ENCODE measurements at regions not wholly inside any gene's neighbourhood (a gene's known extent, or its start where the extent isn't known, plus 50 kb on each side); places are given as distances from the start of the nearest gene placed in this dataset.

DNA sequence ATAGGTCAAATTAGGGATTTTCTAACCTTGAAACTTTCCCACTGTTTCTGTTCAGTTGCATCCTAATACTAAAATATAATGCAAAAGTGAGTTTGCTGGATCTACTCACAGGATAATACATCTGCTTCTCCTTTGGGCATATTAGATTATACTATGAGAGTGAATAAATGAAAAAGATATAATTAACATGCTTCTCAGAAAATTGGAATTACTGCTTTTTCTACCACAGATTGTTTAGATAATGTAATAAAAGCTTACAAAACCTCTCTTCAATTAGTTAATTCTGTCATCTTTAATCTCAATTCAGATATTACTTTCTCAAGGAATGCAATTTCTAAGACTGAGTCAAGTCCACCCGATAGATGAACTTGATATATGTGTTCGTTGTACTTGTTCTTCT is 1077.2 kb upstream of the CDH2 start:
- H3K4me3 ChIP-seq (ENCODE audit: low read depth in 2 of 2, low read length in 2 of 2) = no peak overlapping the region
- in situ Hi-C loops (cut with HindIII; ENCODE audit: low pct_unique_long_range_greater_than_20kb, low sequenced_read_pairs) = no loop called here
- no peak for TF ChIP-seq TCF7L2 (IDR thresholded peaks at IDR 0.05; ENCODE audit: low read depth, low read length)
- H3K36me3 ChIP-seq (ENCODE audit: control insufficient read depth, insufficient read depth, low read length) = no peaks in the 10 kb centered on the region; the same call in 1 of the 2 replicates
- POLR2A ChIA-PET = no interaction called here
- intact Hi-C loops (cut with micrococcal nuclease; ENCODE audit: unreplicated experiment) = no loop called here
- CTCF ChIA-PET = no interaction called here
- H3K27ac ChIP-seq (ENCODE audit: low read length) = no peak overlapping the region
- DNase-seq (ENCODE audit: low read depth, low spot score) (no peak), ATAC-seq (no peak)
- H3K4me1 ChIP-seq (ENCODE audit: control insufficient read depth, insufficient read depth, low read length) = no peaks in the 10 kb centered on the region
- H3K9me3 ChIP-seq (ENCODE audit: control insufficient read depth, insufficient read depth, low read depth, low read length) = no peaks in the 10 kb centered on the region
- BruUV-seq (replicated peaks) = no TSS peak
- H3K27me3 ChIP-seq (ENCODE audit: control insufficient read depth, insufficient read depth, low read length) = no peaks in the 10 kb centered on the region

DNA sequence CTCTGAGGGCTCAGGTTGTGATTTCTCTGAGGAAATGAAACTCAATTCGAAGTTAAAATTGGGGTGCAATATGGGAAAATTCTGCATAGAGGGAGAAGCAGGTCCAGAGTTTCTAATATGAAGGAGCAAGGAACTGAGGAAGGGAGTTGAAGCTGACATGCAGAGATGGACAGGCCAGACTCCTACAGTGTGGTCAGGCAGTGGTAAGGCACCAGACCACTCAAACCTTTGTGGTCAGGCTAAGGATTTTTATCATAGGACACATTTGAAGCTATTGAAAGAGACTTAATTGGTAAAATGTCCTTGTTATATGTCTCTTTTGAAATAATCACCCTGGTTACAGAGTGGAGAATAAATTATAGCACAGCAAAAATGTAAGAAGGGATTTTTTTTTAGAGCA is 1074.8 kb upstream of the CDH2 start:
- ChIA-PET CTCF (no interaction called here), POLR2A (no interaction called here)
- TF ChIP-seq REST (IDR thresholded peaks at IDR 0.05; ENCODE audit: insufficient read depth in 1 of 2, low read depth in 2 of 2, low read length in 1 of 2) = no peak
- TF ChIP-seq, protein P1, sequence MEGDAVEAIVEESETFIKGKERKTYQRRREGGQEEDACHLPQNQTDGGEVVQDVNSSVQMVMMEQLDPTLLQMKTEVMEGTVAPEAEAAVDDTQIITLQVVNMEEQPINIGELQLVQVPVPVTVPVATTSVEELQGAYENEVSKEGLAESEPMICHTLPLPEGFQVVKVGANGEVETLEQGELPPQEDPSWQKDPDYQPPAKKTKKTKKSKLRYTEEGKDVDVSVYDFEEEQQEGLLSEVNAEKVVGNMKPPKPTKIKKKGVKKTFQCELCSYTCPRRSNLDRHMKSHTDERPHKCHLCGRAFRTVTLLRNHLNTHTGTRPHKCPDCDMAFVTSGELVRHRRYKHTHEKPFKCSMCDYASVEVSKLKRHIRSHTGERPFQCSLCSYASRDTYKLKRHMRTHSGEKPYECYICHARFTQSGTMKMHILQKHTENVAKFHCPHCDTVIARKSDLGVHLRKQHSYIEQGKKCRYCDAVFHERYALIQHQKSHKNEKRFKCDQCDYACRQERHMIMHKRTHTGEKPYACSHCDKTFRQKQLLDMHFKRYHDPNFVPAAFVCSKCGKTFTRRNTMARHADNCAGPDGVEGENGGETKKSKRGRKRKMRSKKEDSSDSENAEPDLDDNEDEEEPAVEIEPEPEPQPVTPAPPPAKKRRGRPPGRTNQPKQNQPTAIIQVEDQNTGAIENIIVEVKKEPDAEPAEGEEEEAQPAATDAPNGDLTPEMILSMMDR (IDR thresholded peaks at IDR 0.05) = no peak
- no peak for TF ChIP-seq TCF7L2 (IDR thresholded peaks at IDR 0.05; ENCODE audit: low read depth, low read length)
- TF ChIP-seq SIN3A (IDR thresholded peaks at IDR 0.05; ENCODE audit: borderline replicate concordance, insufficient read depth, low read depth, low read length) = no peak
- no peak for TF ChIP-seq POLR2AphosphoS5 (IDR thresholded peaks at IDR 0.05; ENCODE audit: low read depth, low read length)
- no peak overlapping the region for H3K4me3 ChIP-seq (ENCODE audit: low read depth in 2 of 2, low read length in 2 of 2)
- BruUV-seq (replicated peaks) = no TSS peak
- in situ Hi-C loops (cut with HindIII; ENCODE audit: low pct_unique_long_range_greater_than_20kb, low sequenced_read_pairs) = no loop called here
- intact Hi-C loops (cut with micrococcal nuclease; ENCODE audit: unreplicated experiment) = no loop called here
- H3K9me3 ChIP-seq (ENCODE audit: control insufficient read depth, insufficient read depth, low read depth, low read length) = no peaks in the 10 kb centered on the region
- DNase-seq (ENCODE audit: low read depth, low spot score) (no peak), ATAC-seq (no peak)
- H3K4me1 ChIP-seq (ENCODE audit: control insufficient read depth, insufficient read depth, low read length) = no peaks in the 10 kb centered on the region
- H3K27ac ChIP-seq (ENCODE audit: low read length) = no peak overlapping the region
- no peaks in the 10 kb centered on the region for H3K27me3 ChIP-seq (ENCODE audit: control insufficient read depth, insufficient read depth, low read length)
- no peaks in the 10 kb centered on the region; the same call in 1 of the 2 replicates for H3K36me3 ChIP-seq (ENCODE audit: control insufficient read depth, insufficient read depth, low read length)

DNA sequence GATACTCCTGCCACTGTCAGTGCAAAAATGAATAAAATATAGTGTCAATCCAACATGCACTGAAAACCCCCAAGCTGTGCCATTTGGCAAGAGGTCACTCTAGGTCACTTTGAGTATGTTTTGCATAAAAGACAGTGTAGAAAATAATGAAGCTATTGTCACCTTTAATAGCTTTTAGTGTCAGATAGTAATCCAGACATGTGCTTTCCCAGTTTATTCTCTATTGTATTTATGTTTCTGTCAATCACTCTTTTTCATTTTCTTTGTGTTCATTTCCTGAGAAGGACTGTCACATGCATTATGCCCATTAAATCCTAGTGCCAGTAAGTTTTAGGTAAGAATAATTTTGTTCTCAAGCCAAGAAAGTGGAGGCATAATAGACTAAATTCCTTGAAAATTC is 1073.9 kb upstream of the CDH2 start:
- ChIA-PET POLR2A (no interaction called here), CTCF (no interaction called here)
- H3K27ac ChIP-seq (ENCODE audit: low read length) = no peak overlapping the region
- H3K27me3 ChIP-seq (ENCODE audit: control insufficient read depth, insufficient read depth, low read length) = no peaks in the 10 kb centered on the region
- no peaks in the 10 kb centered on the region for H3K4me1 ChIP-seq (ENCODE audit: control insufficient read depth, insufficient read depth, low read length)
- no peaks in the 10 kb centered on the region; the same call in 1 of the 2 replicates for H3K36me3 ChIP-seq (ENCODE audit: control insufficient read depth, insufficient read depth, low read length)
- no peak overlapping the region for H3K4me3 ChIP-seq (ENCODE audit: low read depth in 2 of 2, low read length in 2 of 2)
- DNase-seq (ENCODE audit: low read depth, low spot score) = no peak
- ATAC-seq = no peak
- in situ Hi-C loops (cut with HindIII; ENCODE audit: low pct_unique_long_range_greater_than_20kb, low sequenced_read_pairs) = no loop called here
- TF ChIP-seq POLR2AphosphoS5 (IDR thresholded peaks at IDR 0.05; ENCODE audit: low read depth, low read length) (no peak), REST (IDR thresholded peaks at IDR 0.05; ENCODE audit: insufficient read depth in 1 of 2, low read depth in 2 of 2, low read length in 1 of 2) (no peak), TCF7L2 (IDR thresholded peaks at IDR 0.05; ENCODE audit: low read depth, low read length) (no peak), SIN3A (IDR thresholded peaks at IDR 0.05; ENCODE audit: borderline replicate concordance, insufficient read depth, low read depth, low read length) (no peak)
- TF ChIP-seq, protein P1 (IDR thresholded peaks at IDR 0.05) = no peak
- BruUV-seq (replicated peaks) = no TSS peak
- H3K9me3 ChIP-seq (ENCODE audit: control insufficient read depth, insufficient read depth, low read depth, low read length) = no peaks in the 10 kb centered on the region
- intact Hi-C loops (cut with micrococcal nuclease; ENCODE audit: unreplicated experiment) = no loop called here

Measured in Panc1 (cell line).